ENCODE measurements at regions not wholly inside any gene's neighbourhood (a gene's known extent, or its start where the extent isn't known, plus 50 kb on each side); places are given as distances from the start of the nearest gene placed in this dataset.

GRCh38 chr15:70340494-70340870 is 242.8 kb upstream of the TLE3 start:
- Histone ChIP-seq H3K4me2 (ENCODE audit: insufficient read depth, insufficient read length, low read length) (no peak overlapping the region), H4K20me1 (ENCODE audit: control insufficient read depth, insufficient read depth, insufficient read length) (no peaks in the 10 kb centered on the region), H3K9me3 (ENCODE audit: control insufficient read depth, low read depth, low read length) (no peaks in the 10 kb centered on the region), H3K23me2 (ENCODE audit: insufficient read length, low read depth, low read length, poor library complexity, severe bottlenecking) (no peaks in the 10 kb centered on the region), H3K4me1 (ENCODE audit: insufficient read depth, low read length) (no peaks in the 10 kb centered on the region), H4K8ac (replicated peaks; ENCODE audit: insufficient read length, low read depth, low read length) (no peak overlapping the region), H3K4ac (ENCODE audit: low read depth, low read length) (no peak overlapping the region), H3K23ac (ENCODE audit: insufficient read length, low read depth, low read length) (no peak overlapping the region), H3K9ac (ENCODE audit: extremely low read depth, insufficient read length, low read length) (no peak overlapping the region), H2BK20ac (ENCODE audit: low read depth, low read length, poor library complexity, severe bottlenecking) (no peak overlapping the region), H4K91ac (ENCODE audit: insufficient read length, low read depth, low read length) (no peak overlapping the region), H2BK5ac (ENCODE audit: insufficient read length, low read length) (no peak overlapping the region), H3K79me1 (ENCODE audit: insufficient read depth, low read depth, low read length, poor library complexity, severe bottlenecking) (no peaks in the 10 kb centered on the region), H2BK12ac (ENCODE audit: insufficient read length, low read depth, low read length) (no peak overlapping the region), H2AFZ (ENCODE audit: low read length) (no peak overlapping the region), H3K14ac (ENCODE audit: insufficient read depth, low read length) (no peak overlapping the region), H3K27me3 (ENCODE audit: insufficient read depth, low read length) (no peaks in the 10 kb centered on the region), H2BK120ac (ENCODE audit: low read depth, low read length, poor library complexity, severe bottlenecking) (no peak overlapping the region), H3K79me2 (ENCODE audit: insufficient read depth, low read length) (no peaks in the 10 kb centered on the region), H4K5ac (ENCODE audit: insufficient read length, low read depth, low read length) (no peak overlapping the region), H3K27ac (ENCODE audit: insufficient read length, low read depth, low read length) (no peak overlapping the region), H2AK5ac (ENCODE audit: insufficient read length, low read length) (no peak overlapping the region), H3K18ac (ENCODE audit: insufficient read length, low read depth, low read length) (no peak overlapping the region), H3K56ac (ENCODE audit: insufficient read length, low read depth, low read length) (no peak overlapping the region), H2BK15ac (ENCODE audit: low read depth, low read length) (no peak overlapping the region), H3T11ph (ENCODE audit: low read length) (no peak overlapping the region)
- no peak for TF ChIP-seq CTCF (conservative IDR thresholded peaks at IDR 0.05)
- WGBS (ENCODE audit: extremely low coverage, insufficient read length, low lambda C conversion rate): no CpG with 5 or more reads among the region's 1 CpG
- DNase-seq: no peak
- no peak overlapping the region for H3K4me3 Mint-ChIP-seq
- H3K4me1 Mint-ChIP-seq: no peaks in the 10 kb centered on the region
- H3K36me3 Mint-ChIP-seq (ENCODE audit: insufficient read depth in 1 of 3, low read depth in 3 of 3): no peaks in the 10 kb centered on the region; a peak in 3 of 7 replicates
- H3K27me3 Mint-ChIP-seq (ENCODE audit: low read depth): peaks cover 2% of the 10 kb centered on the region; the same call in 1 of the 2 replicates
- no peak overlapping the region for H3K27ac Mint-ChIP-seq
- peaks cover 2% of the 10 kb centered on the region in 2 experiments; a peak in 1 of 5 replicates for H3K9me3 Mint-ChIP-seq
